Liver (tissue), 8 donors: ENCODE measurements at regions not wholly inside any gene's neighbourhood (a gene's known extent, or its start where the extent isn't known, plus 50 kb on each side); places are given as distances from the start of the nearest gene placed in this dataset.

Experiments
- DNase-seq: peaks from one replicate; pipeline ENCODE4 v3.0.0-alpha.2; 2017; ENCODE audit warnings: low spot score
- H3K27ac ChIP-seq, 2 donors: one replicate each; pipeline ENCODE4 v1.7.0; 2013; ENCODE audit warnings: inconsistent platforms in 2 of 2, low read length in 2 of 2, control low read depth in 1 of 2, low read depth in 1 of 2, mild to moderate bottlenecking in 1 of 2
- H3K27me3 ChIP-seq, 4 donors: one replicate each; pipeline versions ENCODE4 v1.6.1 to v1.7.0; 2013; ENCODE audit warnings: low read length in 3 of 4, inconsistent platforms in 1 of 4, mild to moderate bottlenecking in 1 of 4, moderate library complexity in 1 of 4; ENCODE audit not compliant: control insufficient read depth in 4 of 4, insufficient read depth in 4 of 4
- H3K36me3 ChIP-seq, 4 donors: one replicate each; pipeline versions ENCODE4 v1.6.1 to v1.7.0; 2013; ENCODE audit warnings: low read length in 3 of 4, mild to moderate bottlenecking in 3 of 4, low read depth in 1 of 4, moderate library complexity in 1 of 4; ENCODE audit not compliant: control insufficient read depth in 4 of 4, insufficient read depth in 3 of 4
- H3K4me1 ChIP-seq, 4 donors: one replicate each; pipeline versions ENCODE4 v1.6.1 to v1.7.0; 2013; ENCODE audit warnings: low read length in 3 of 4, mild to moderate bottlenecking in 3 of 4, moderate library complexity in 1 of 4; ENCODE audit not compliant: control insufficient read depth in 4 of 4, insufficient read depth in 4 of 4
- H3K4me3 ChIP-seq, 3 donors: one replicate each; pipeline versions ENCODE4 v1.6.1 to v1.7.0; 2013; ENCODE audit warnings: low read length in 3 of 3, control low read depth in 1 of 3, low read depth in 1 of 3, mild to moderate bottlenecking in 1 of 3
- H3K9ac ChIP-seq, 2 donors: one replicate each; pipeline ENCODE4 v1.7.0; 2013; ENCODE audit warnings: low read length in 2 of 2, mild to moderate bottlenecking in 2 of 2, moderate library complexity in 2 of 2, control low read depth in 1 of 2, low read depth in 1 of 2
- H3K9me3 ChIP-seq, 4 donors: one replicate each; pipeline versions ENCODE4 v1.6.1 to v1.7.0; 2013; ENCODE audit warnings: low read length in 3 of 4; ENCODE audit not compliant: control insufficient read depth in 4 of 4
- EGR1 ChIP-seq, 2 donors: IDR thresholded peaks; 2 replicates each; pipeline ENCODE4 v1.6.1; 2016 to 2018; ENCODE audit warnings: antibody characterized with exemption in 2 of 2, low read depth in 2 of 2
- FOXA1 ChIP-seq: IDR thresholded peaks from 2 replicates; pipeline ENCODE4 v1.6.1; 2016; ENCODE audit warnings: antibody characterized with exemption
- FOXA2 ChIP-seq: IDR thresholded peaks from 2 replicates; pipeline ENCODE4 v1.6.1; 2016; ENCODE audit warnings: antibody characterized with exemption
- GABPA ChIP-seq, 2 donors: IDR thresholded peaks in 1 of 2; conservative IDR thresholded peaks in 1 of 2; 2 replicates each; pipeline ENCODE4 v1.6.1; 2016; ENCODE audit warnings: antibody characterized with exemption in 2 of 2, mild to moderate bottlenecking in 1 of 2, moderate library complexity in 1 of 2
- HNF4A ChIP-seq, 2 donors: conservative IDR thresholded peaks; 2 replicates each; pipeline ENCODE4 v1.6.1; 2016; ENCODE audit warnings: antibody characterized with exemption in 2 of 2, mild to moderate bottlenecking in 2 of 2
- HNF4G ChIP-seq: IDR thresholded peaks from 2 replicates; pipeline ENCODE4 v1.6.1; 2016; ENCODE audit warnings: antibody characterized with exemption
- JUND ChIP-seq, 2 donors: IDR thresholded peaks; 2 replicates each; pipeline ENCODE4 v1.6.1; 2016; ENCODE audit warnings: antibody characterized with exemption in 2 of 2
- MAX ChIP-seq: IDR thresholded peaks from 2 replicates; pipeline ENCODE4 v1.6.1; 2016; ENCODE audit warnings: antibody characterized with exemption
- NR2F2 ChIP-seq: IDR thresholded peaks from 2 replicates; pipeline ENCODE4 v1.6.1; 2016; ENCODE audit warnings: antibody characterized with exemption
- RAD21 ChIP-seq, 2 donors: IDR thresholded peaks; 2 replicates each; pipeline ENCODE4 v1.6.1; 2016; ENCODE audit warnings: antibody characterized with exemption in 2 of 2, mild to moderate bottlenecking in 2 of 2
- RXRA ChIP-seq, 2 donors: IDR thresholded peaks; 2 replicates each; pipeline ENCODE4 v1.6.1; 2017 to 2018; ENCODE audit warnings: antibody characterized with exemption in 2 of 2, mild to moderate bottlenecking in 1 of 2
- SP1 ChIP-seq: IDR thresholded peaks from 2 replicates; pipeline ENCODE4 v1.6.1; 2018; ENCODE audit warnings: antibody characterized with exemption, mild to moderate bottlenecking
- TAF1 ChIP-seq: conservative IDR thresholded peaks from 2 replicates; pipeline ENCODE4 v1.6.1; 2016; ENCODE audit warnings: antibody characterized with exemption, mild to moderate bottlenecking
- YY1 ChIP-seq: IDR thresholded peaks from 2 replicates; pipeline ENCODE4 v1.6.1; 2016; ENCODE audit warnings: antibody characterized with exemption, mild to moderate bottlenecking
- ZBTB33 ChIP-seq: IDR thresholded peaks from 2 replicates; pipeline ENCODE4 v1.6.1; 2016; ENCODE audit warnings: antibody characterized with exemption
- WGBS: extraction: QIAGEN DNeasy Blood & Tissue Kit; methylation state at CpG from one replicate; pipeline ENCODE4 v1.1.7; 2013; 5-methylcytosine and 5-hydroxymethylcytosine counted together
- TF ChIP-seq, protein P1 (sequence below): IDR thresholded peaks from 2 replicates; pipeline ENCODE4 v1.6.1; 2016; ENCODE audit warnings: antibody characterized with exemption, mild to moderate bottlenecking
- TF ChIP-seq, protein P2 (sequence below): fragments of 150-350 bp; IDR thresholded peaks from 2 replicates; pipeline ENCODE4 v1.5.1; 2017; ENCODE audit warnings: improper control_type of control experiment, low read depth, low read length; ENCODE audit not compliant: missing input control
- TF ChIP-seq, protein P3 (sequence below): IDR thresholded peaks from 2 replicates; pipeline ENCODE4 v1.6.1; 2016; ENCODE audit warnings: antibody characterized with exemption
- donor health status: healthy.
- donor health status: healthy.
- donor health status: healthy.
- donor health status: healthy.
- donor health status: healthy.

GRCh38 chr2:180334514-180334913 lies 327.4 kb upstream of the CWC22 start:
- Histone ChIP-seq H3K27me3 (no peaks in the 10 kb centered on the region), H3K4me3 (no peak overlapping the region), H3K4me1 (no peaks in the 10 kb centered on the region), H3K9ac (no peak overlapping the region), H3K27ac (no peak overlapping the region), H3K36me3 (no peaks in the 10 kb centered on the region), H3K9me3 (peaks cover 0 to 13% (median 6%) of the 10 kb centered on the region in 4 donors)
- DNase-seq, result no peak
- 86% methylated on average over 3 of the region's 3 CpGs for WGBS
- TF ChIP-seq, protein P1, sequence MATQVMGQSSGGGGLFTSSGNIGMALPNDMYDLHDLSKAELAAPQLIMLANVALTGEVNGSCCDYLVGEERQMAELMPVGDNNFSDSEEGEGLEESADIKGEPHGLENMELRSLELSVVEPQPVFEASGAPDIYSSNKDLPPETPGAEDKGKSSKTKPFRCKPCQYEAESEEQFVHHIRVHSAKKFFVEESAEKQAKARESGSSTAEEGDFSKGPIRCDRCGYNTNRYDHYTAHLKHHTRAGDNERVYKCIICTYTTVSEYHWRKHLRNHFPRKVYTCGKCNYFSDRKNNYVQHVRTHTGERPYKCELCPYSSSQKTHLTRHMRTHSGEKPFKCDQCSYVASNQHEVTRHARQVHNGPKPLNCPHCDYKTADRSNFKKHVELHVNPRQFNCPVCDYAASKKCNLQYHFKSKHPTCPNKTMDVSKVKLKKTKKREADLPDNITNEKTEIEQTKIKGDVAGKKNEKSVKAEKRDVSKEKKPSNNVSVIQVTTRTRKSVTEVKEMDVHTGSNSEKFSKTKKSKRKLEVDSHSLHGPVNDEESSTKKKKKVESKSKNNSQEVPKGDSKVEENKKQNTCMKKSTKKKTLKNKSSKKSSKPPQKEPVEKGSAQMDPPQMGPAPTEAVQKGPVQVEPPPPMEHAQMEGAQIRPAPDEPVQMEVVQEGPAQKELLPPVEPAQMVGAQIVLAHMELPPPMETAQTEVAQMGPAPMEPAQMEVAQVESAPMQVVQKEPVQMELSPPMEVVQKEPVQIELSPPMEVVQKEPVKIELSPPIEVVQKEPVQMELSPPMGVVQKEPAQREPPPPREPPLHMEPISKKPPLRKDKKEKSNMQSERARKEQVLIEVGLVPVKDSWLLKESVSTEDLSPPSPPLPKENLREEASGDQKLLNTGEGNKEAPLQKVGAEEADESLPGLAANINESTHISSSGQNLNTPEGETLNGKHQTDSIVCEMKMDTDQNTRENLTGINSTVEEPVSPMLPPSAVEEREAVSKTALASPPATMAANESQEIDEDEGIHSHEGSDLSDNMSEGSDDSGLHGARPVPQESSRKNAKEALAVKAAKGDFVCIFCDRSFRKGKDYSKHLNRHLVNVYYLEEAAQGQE, result no peak

- 43% methylated on average over 1 of the region's 1 CpG for WGBS
- Histone ChIP-seq H3K27me3 (peaks cover 0 to 4% (median 0%) of the 10 kb centered on the region in 4 donors), H3K9me3 (no peaks in the 10 kb centered on the region), H3K4me1 (no peaks in the 10 kb centered on the region), H3K27ac (no peak overlapping the region), H3K36me3 (no peaks in the 10 kb centered on the region), H3K4me3 (no peak overlapping the region), H3K9ac (no peak overlapping the region)
- no peak for DNase-seq
- TF ChIP-seq EGR1 (IDR thresholded peaks at IDR 0.05; ENCODE audit: low read depth in 2 of 2), result no peak
- no peak for TF ChIP-seq YY1
- no peak for TF ChIP-seq FOXA1
- no peak for TF ChIP-seq JUND (IDR thresholded peaks at IDR 0.05)
- no peak for TF ChIP-seq HNF4G
- no peak for TF ChIP-seq SP1
- TF ChIP-seq, protein P1, result no peak
- no peak for TF ChIP-seq MAX
- TF ChIP-seq RAD21 (IDR thresholded peaks at IDR 0.05), result no peak
- TF ChIP-seq RXRA (IDR thresholded peaks at IDR 0.05), result no peak
- TF ChIP-seq HNF4A (conservative IDR thresholded peaks at IDR 0.05), result no peak
- TF ChIP-seq FOXA2, result no peak
- TF ChIP-seq TAF1, result no peak
- TF ChIP-seq ZBTB33, result no peak
- no peak for TF ChIP-seq NR2F2
- TF ChIP-seq, protein P2, sequence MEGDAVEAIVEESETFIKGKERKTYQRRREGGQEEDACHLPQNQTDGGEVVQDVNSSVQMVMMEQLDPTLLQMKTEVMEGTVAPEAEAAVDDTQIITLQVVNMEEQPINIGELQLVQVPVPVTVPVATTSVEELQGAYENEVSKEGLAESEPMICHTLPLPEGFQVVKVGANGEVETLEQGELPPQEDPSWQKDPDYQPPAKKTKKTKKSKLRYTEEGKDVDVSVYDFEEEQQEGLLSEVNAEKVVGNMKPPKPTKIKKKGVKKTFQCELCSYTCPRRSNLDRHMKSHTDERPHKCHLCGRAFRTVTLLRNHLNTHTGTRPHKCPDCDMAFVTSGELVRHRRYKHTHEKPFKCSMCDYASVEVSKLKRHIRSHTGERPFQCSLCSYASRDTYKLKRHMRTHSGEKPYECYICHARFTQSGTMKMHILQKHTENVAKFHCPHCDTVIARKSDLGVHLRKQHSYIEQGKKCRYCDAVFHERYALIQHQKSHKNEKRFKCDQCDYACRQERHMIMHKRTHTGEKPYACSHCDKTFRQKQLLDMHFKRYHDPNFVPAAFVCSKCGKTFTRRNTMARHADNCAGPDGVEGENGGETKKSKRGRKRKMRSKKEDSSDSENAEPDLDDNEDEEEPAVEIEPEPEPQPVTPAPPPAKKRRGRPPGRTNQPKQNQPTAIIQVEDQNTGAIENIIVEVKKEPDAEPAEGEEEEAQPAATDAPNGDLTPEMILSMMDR, result no peak
- TF ChIP-seq GABPA (IDR thresholded peaks at IDR 0.05 in 1 of 2, conservative IDR thresholded peaks at IDR 0.05 in 1 of 2), result no peak
- TF ChIP-seq, protein P3, sequence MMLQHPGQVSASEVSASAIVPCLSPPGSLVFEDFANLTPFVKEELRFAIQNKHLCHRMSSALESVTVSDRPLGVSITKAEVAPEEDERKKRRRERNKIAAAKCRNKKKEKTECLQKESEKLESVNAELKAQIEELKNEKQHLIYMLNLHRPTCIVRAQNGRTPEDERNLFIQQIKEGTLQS, result no peak
These were observed 321.8 kb upstream of the CWC22 start for GRCh38 chr2:180328795-180329422.
